GM19452 (cell line): ENCODE measurements at regions not wholly inside any gene's neighbourhood (a gene's known extent, or its start where the extent isn't known, plus 50 kb on each side); places are given as distances from the start of the nearest gene placed in this dataset.
"Not testable (repeated sequence)": the region's sequence is repeated elsewhere in the genome, so short reads cannot be mapped to it uniquely, and the experiment has no call there.

Experiments
- ATAC-seq: cut with Tn5 transposase; IDR thresholded peaks from one replicate; pipeline ENCODE4 v1.9.1; 2021; ENCODE audit not compliant: unreplicated experiment

- no peak for ATAC-seq
Measured at GRCh38 chr2:155599834-155600233, 732.7 kb downstream of the NR4A2 start.

GRCh38 chr2:155583674-155584195 is 748.8 kb downstream of the NR4A2 start:
- ATAC-seq = no peak

GRCh38 chr2:155574941-155575340 is 757.6 kb downstream of the NR4A2 start:
- no peak for ATAC-seq

GRCh38 chr2:155547571-155547970 is 785.0 kb downstream of the NR4A2 start:
- ATAC-seq = no peak

GRCh38 chr2:155546721-155547555 is 785.6 kb downstream of the NR4A2 start:
- no peak for ATAC-seq

- not testable (repeated sequence) for ATAC-seq
Measured at GRCh38 chr2:155539028-155539427, 793.5 kb downstream of the NR4A2 start.

DNA sequence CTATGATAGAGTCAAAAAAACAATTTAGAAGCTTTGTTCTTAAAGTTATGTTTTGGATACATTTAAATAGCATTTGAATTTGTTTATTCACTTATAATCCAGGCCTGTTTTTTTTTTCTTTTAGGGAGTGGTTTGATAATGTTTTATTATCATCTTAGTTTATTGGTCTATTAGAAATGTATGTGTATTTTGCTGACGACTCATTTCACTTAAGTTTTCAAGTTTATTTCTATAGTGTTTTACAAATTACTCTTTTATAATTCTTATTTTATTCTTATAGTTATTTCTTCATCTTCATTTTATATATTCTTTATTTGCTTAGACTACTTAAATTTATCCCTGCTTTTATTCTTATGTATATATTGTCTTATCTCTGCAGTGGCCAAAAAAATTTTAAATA is 804.5 kb downstream of the NR4A2 start:
- no peak for ATAC-seq

- ATAC-seq = no peak
Measured at GRCh38 chr2:155525199-155525598, 807.3 kb downstream of the NR4A2 start.

DNA sequence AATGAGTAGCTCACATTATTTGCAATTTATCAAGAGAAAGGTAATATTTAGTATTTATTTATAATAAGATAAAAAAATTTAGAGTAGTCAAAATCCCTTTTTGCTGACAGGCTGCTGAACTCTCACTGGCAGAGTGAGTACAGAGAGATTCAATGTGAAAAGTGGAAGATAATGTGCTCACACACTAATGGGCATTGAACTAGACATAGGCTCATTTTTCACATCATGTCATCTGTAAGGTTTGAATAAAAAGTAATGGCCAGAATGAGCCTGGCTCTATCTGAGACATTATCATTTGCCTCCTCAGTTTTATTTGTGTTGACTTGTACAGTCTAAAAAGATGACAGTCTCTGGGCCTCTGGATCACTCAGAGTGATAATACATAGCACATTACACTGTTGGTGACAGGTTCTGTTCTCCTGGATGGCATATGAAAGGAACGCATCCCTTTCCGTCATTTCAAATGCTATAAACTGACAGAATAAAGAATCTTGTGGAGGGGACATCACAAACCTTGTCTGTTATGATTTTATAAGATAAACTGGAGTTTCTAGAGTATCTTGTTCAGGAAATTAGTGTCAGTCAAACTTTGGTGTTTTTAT is 812.9 kb downstream of the NR4A2 start:
- ATAC-seq = no peak

GRCh38 chr2:155518094-155518493 is 814.4 kb downstream of the NR4A2 start:
- ATAC-seq = no peak

GRCh38 chr2:155517362-155517761 is 815.2 kb downstream of the NR4A2 start:
- ATAC-seq = no peak

DNA sequence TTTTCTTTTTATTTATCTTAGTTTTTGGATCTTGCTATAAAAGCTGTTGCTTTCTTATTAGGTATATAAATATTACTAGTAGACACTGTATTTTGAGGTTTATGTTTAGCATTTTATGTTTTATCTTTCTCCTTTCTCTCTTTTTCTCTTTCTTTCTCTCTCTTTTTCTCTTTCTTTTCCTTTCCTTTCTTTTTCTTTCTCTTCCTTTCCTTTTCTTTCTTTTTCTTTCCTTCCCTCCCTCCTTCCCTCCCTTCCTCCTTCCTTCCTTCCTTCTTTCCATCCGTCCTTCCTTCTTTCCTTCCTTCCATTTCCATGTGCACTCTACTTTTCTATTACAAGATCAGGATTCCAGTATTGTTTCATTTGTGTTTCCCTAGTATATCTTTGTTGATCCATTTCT is 814.8 kb downstream of the KCNJ3 start:
- no peak for ATAC-seq

DNA sequence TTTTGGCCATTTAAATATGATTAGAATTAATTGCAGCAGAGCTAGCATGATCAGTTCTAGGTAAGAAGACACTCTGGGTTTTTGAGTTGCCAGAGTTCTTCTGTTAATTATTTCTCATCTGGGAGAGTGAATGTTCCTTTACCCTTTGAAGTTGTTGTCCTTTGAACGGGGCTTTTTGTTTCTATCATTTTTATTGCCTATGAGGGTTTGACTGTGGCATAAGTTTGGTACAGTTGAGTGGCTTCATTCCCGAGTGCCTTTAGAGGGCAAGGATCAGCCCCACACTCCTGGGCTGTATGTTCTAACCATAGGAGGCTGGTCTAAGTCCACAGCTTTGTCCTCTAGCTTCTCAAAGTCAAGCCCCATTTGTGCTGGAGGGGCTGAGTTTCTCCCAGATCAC is 804.3 kb downstream of the KCNJ3 start:
- ATAC-seq = no peak

GRCh38 chr2:155498106-155498505 is 799.6 kb downstream of the KCNJ3 start:
- ATAC-seq = no peak

DNA sequence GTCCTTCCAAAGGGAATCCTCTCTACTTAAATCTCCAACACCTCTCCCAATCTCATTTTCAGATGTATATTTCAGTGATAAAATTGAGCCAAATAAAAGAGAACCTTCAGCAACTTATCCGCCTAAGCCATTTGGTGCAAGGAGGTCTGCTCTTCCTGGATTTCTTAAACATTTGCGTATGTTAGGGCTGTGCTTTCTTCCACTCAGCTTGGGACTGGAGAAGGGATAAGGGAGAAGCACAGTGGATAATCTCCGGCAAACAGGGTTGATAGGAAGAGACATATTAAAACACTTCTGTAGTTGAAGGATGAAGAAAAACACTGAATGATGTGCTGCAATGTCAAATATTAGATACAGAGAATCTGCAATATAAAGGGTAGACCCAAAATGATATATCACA is 796.2 kb downstream of the KCNJ3 start:
- ATAC-seq = no peak

DNA sequence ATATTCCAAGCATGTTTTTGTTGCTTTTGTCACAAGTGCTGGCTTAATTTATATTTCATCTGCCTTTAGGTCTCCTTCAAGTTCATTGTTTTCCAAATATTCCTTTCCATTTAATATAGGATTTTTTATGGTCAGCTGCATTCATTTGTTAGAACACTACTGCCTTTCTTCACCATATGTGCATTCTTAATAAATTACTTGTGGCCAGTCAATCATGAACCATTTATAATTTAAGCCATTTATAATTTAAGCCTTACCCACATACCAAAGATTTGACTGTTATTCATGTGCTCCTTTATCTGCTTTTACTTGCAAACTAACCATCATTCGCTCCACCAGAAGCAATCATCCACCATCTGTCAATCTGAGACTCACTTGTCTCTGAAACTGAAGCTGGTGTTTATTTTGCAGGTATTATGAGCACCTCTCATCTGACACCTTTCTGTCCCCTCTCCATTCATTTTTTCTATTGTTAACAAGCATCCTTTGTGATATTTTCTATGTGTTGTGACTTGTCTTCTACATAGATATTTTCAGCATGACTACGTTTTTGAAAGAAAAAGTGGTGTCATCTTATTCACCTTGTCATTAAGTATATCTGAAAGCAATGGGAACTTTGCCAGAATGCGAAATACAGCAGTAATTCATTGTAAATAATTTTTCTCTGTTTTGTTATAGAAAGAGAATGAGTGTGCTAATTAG is 786.8 kb downstream of the KCNJ3 start:
- ATAC-seq = no peak

- ATAC-seq = no peak
Measured at GRCh38 chr2:155481141-155481540, 782.6 kb downstream of the KCNJ3 start.

- ATAC-seq = not testable (repeated sequence)
Measured at GRCh38 chr2:155472018-155472417, 773.5 kb downstream of the KCNJ3 start.

GRCh38 chr2:155456222-155456621 is 757.7 kb downstream of the KCNJ3 start:
- no peak for ATAC-seq

DNA sequence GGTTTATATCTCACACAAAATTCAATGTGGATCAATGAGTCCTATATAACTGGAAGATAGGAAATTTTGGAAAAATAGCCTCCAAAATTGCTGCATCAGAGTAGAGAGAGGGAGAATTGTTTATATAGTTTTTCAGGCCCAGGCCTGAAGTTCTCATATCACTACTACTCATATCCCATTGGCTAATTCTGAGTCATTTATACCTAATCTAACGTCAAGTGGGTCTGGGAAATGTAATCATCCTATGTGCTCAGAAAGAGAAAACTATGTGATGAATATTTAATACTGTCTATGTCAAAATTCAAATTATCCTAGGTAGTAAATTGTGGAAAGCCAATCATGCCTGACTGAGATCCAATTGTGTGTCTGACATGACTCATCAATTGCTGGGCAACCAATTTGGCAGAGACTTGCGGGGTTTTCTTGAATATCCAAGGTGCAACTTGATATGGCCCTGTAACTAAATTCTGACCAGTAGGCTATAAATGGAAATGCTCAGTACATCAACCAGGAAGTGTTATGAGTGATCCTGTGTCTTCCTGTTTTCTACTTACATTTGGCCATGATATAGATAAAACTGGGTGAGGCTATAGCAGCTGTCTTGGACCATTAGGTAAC is 744.4 kb downstream of the KCNJ3 start:
- ATAC-seq = no peak

GRCh38 chr2:155442088-155442487 is 743.6 kb downstream of the KCNJ3 start:
- ATAC-seq = no peak
